A673 (cell line): ENCODE measurements at regions not wholly inside any gene's neighbourhood (a gene's known extent, or its start where the extent isn't known, plus 50 kb on each side); places are given as distances from the start of the nearest gene placed in this dataset.

Experiments
- CTCF ChIP-seq: fragments of 300-800, 200-600 bp; sonication (generic); conservative IDR thresholded peaks from 2 replicates; pipeline ENCODE4 v1.5.1; 2017; ENCODE audit warnings: low read depth, mild to moderate bottlenecking, antibody characterized with exemption, low read length, moderate library complexity, mixed read lengths
- EZH2 ChIP-seq: fragments of 200-600 bp; sonication (generic); IDR thresholded peaks from 2 replicates; pipeline ENCODE4 v1.6.1; 2017; ENCODE audit warnings: borderline replicate concordance, low read depth, mild to moderate bottlenecking, mixed read lengths, antibody characterized with exemption, low read length; ENCODE audit not compliant: poor library complexity, severe bottlenecking

GRCh38 chr2:120787111-120787821 is 51.6 kb downstream of the GLI2 start:
- no peak for TF ChIP-seq CTCF
- TF ChIP-seq EZH2: no peak
